NCI-H146 treated with DMSO at 0.1 percent for 48 hours (cell line): ENCODE measurements at regions not wholly inside any gene's neighbourhood (a gene's known extent, or its start where the extent isn't known, plus 50 kb on each side); places are given as distances from the start of the nearest gene placed in this dataset.
A peak's percentile ranks its signal among the peaks of the same experiment; 100 is the strongest.

Experiments
- DNase-seq: peaks from one replicate; lab custom pipeline; 2025; ENCODE audit not compliant: unreplicated experiment; lab: John Stamatoyannopoulos, UW

DNA sequence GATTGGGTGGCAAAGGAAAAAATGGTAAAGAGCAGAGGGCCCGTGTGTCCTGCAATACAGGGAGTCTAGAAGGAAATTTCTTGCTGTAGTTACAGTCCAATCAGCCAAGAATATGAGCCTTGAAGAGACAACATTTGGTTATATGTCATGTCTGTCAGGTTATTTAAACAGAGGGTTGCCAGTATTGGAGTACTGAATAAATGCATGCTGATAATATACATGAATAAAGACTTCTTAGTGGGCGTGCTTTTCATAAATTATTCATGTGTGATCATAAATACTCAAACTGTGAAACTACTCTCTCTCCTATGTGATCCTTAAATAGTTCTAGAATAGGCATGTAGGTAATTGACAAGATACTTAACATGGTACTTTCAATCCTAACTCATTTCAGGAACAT, 249.0 kb downstream of the CRPPA start:
- DNase-seq: no peak

DNA sequence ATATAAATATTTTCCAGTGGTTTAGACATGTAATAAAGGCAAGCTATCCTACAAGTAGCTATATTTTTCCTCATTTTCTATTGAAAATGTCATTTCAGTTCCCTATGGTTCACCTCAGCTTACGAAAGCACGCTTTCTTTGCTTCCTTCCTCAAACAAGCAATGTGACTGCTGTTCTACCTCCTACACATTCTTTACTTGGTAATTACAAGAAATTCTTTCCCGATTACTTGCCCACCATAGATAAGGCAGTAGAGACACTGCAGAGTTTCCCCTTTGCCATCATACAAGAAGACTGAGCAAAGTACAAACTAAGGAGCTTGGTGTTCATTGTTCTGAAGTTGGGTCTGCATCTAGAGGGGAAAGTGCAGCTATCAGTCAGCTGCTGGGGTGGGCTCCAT, 249.4 kb downstream of the CRPPA start:
- DNase-seq: no peak

DNA sequence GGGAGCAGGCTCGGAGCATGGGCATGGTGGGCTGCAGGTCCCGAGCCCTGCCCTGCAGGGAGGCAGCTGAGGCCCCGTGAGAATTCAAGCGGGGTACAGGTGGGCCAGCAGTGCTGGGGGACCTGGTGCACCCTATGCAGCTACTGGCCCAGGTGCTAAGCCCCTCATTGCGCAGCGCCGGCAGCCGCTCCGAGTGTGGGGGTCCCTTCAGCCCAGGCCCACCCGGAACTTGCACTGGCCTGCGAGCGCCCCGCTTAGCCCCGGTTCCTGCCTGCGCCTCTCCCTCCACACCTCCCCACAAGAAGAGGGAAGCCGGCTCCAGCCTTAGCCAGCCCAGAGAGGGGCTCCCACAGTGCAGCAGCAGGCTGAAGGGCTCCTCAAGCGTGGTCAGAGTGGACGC, 250.7 kb downstream of the CRPPA start:
- no peak for DNase-seq

- no peak for DNase-seq
Observed at GRCh38 chr7:16169537-16169936, 251.8 kb downstream of the CRPPA start.

GRCh38 chr7:16167526-16167925, 253.8 kb downstream of the CRPPA start:
- DNase-seq: no peak

GRCh38 chr7:16144361-16144760, 277.0 kb downstream of the CRPPA start:
- DNase-seq: no peak

DNA sequence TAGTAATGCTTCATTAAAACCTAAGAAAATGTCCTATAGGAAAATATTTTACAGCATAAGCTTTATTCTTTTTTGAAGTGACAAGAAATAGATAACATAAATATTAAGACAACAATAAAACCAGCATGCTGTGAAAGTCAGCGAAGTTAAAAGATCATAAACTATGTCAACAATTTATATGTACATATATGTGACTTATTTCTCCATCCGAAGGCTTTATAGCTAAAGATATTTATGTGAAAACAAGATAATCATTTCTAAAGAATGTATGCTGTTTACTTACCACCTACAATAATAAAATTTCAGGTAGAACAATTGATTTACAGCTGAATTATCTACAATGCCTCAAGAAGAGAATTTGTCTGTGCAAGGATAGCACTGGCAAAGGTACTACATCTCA, 283.4 kb downstream of the CRPPA start:
- no peak for DNase-seq

DNA sequence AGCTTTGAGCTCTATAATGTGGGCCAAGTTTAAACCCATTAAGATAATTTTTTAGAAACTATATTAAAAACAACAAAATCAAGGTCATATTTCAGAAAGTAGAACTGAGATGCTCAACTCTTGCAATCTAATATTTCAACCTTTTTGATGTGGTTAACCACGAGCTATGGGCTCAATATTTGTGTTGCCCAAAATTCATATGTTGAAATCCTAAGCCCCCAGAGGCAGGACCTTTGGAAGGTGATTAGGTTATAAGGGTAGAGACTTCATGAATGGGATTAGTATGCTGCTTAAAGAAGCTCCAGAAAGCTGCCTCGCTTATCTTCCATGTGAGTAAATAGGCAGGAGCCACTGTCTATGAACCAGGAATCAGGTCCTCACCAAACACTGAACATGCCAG, 284.4 kb downstream of the CRPPA start:
- no peak for DNase-seq

DNA sequence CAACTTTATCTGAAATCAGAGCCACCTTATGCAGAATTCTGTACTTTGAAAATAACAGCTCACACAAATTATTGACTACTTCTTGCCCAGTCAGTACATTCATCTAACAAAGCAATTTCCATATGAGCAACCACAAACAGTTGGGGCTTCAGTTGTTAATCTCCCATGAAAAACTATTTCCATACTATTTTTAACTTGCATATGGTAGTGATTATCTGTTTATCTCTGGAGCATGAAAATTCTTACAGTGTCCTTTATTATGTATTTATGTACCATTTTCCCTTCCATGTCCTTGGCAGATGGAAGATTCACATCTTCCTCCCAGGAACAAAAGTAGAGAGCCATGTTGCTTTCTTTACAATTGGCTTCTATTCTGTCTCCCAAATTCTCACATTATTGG, 285.7 kb downstream of the CRPPA start:
- DNase-seq: no peak

GRCh38 chr7:16130111-16131110, 290.9 kb downstream of the CRPPA start:
- DNase-seq: no peak

DNA sequence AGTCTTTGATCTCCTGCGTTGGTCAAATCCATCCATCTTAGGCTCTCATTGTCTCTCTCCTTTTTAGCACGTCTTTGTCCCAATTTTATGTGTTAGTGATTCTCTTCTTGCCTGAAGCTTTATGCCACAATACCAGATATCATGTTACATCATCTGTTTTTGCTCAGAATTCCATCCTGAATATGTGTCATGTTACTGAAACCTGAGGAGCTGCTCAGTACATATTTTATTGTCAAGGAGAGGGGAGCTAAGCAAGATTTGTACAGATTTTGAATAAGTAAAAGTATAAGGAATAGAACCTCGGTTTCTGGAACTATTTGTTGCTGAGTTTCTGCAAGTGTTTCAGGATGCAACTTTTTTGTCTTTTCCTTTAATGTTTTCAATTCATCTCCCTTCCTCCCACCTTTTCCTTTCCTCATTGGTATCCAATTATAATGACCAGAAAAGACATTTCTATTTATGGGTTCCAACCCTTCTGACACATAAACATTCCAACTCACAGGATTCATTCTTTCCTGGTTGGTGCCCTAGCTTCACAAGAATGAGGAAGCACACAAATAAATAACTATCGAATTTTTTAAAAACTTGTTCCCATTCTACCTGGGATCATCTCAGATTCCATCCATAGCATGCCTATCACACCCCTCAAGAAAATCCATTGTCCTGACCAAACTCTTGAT, 291.8 kb downstream of the CRPPA start:
- peak; percentile 16 for DNase-seq

DNA sequence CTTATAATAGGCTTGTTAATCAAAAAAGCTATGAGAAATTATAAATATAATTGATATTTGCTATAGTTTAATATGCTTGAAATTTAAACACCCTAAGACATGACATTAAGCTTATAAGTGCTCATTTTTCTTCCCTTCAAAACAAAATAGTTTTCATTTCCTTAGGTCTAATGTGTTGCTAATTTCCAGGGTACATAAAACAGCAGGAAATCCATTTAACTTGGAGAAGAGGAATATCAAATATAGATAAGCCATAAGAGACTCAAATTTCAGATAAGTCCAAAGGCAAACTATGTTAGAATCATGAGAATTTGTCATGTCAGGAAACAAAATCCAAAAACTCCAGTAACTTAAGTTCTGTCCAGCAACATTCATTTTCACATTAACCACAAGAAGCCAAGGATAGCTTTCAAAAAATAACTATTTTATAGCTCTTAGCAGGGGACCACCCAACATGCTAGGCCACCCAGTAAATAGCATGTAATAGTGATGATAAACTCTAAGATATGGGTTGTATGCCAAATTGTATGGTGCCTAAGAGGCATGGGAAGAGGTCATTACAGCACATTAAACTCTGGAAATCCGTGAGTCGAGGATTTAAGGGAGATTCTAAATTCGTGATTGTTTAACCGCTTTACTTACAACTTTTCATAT, 298.1 kb downstream of the CRPPA start:
- peak; percentile 9 for DNase-seq

GRCh38 chr7:16121876-16122390, 299.4 kb downstream of the CRPPA start:
- no peak for DNase-seq

DNA sequence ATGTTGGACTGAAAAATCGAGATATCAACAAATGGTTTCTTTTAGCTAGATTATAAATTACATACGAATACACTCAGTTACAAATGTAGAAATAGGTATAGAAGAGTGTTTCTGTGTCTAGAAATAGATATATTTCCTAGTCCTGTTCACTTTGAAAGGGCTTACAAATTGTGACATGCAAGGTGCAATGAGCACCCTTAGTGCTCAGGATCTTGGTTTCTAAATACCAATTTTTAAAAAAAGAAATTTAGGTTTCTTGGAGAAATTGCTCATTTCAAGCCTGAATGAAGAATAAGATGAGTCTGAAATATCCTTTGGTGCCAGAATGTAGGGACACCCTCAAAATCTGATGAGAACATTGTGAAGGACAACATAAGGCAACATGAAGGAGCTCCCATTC, 306.0 kb downstream of the CRPPA start:
- no peak for DNase-seq

GRCh38 chr7:16114633-16115032, 306.7 kb downstream of the CRPPA start:
- no peak for DNase-seq

- no peak for DNase-seq
Observed at GRCh38 chr7:16114071-16114470, 307.3 kb downstream of the CRPPA start.

DNA sequence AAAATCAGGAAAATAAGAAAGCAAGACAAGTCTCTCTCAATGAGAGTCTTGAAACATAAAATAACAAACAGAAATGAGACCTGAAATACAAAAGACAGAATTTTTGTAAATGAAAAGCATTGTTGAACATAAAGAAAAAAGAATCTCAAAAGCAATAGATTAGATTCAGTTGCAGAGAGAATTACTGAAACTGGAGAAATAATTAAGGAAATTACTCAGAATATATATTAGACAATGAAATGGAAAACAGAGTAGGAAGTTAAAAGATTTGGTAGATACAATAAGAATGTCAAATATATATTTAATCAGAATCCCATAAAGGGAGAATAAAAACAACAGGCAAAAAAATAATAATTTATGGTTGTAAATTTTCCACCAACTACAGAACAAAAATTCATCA, 308.3 kb downstream of the CRPPA start:
- DNase-seq: no peak

- no peak for DNase-seq
Observed at GRCh38 chr7:16106869-16107268, 314.5 kb downstream of the CRPPA start.

GRCh38 chr7:16106300-16106699, 315.0 kb downstream of the CRPPA start:
- DNase-seq: no peak

DNA sequence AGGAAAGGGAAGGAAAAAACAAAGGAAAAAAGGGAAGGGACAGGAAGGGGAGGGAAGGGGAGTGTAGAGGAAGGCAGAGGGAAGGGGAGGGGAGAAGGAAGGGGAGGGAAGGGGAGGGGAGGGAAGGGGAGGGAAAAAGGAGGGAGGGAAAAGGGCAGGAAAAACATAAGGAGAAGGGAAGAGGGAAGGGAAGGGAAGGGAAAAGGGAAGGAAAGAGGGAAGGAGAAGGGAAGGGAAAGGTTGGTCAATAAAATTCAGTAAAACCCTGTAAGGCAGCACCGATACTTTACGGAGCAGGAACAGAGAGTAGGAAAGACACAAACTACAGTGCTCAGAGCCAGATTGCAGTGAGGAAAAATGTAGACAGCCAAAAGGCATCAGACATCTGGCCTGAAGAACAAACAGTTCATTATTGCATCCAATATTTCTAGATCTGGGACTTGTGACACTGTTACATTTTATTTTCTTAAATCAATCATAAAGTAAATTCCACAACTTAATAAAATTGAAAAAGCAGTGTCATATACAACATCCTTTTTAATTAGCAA, 322.0 kb downstream of the CRPPA start:
- no peak for DNase-seq

- no peak for DNase-seq
Observed at GRCh38 chr7:16098585-16099179, 322.7 kb downstream of the CRPPA start.
